H1 (cell line): ENCODE measurements at regions not wholly inside any gene's neighbourhood (a gene's known extent, or its start where the extent isn't known, plus 50 kb on each side); places are given as distances from the start of the nearest gene placed in this dataset.

Source experiments
- CTCF ChIA-PET: fragments of 300-600 bp; sonication (Branson Sonifier 250); formaldehyde crosslinking; loops from one replicate; lab custom pipeline; 2021; ENCODE audit not compliant: partially characterized antibody; lab: Charles Lee
- POLR2A ChIA-PET: fragments of 300-600 bp; sonication (Branson Sonifier 250); formaldehyde crosslinking; loops from one replicate; lab custom pipeline; 2021; ENCODE audit warnings: inconsistent platforms; ENCODE audit not compliant: partially characterized antibody; lab: Charles Lee
- DNase-seq, 2 experiments: peaks; one replicate each; pipeline versions ENCODE4 v3.0.0 to v3.0.0-alpha.2; 2010 to 2022; ENCODE audit warnings: low spot score in 2 of 2, low read depth in 1 of 2, mixed read lengths in 1 of 2
- FAIRE-seq: peaks from 2 replicates; lab custom pipeline; 2011; peaks lifted over from hg19 to GRCh38; lab: Jason Lieb, UNC
- H2AFZ ChIP-seq: 2 replicates; pipeline ENCODE4 v1.8.1; 2012; ENCODE audit warnings: low read length, inconsistent platforms
- H2AK5ac ChIP-seq: 2 replicates; pipeline ENCODE4 v1.6.1; 2013; ENCODE audit warnings: low read depth, low read length
- H2BK120ac ChIP-seq: replicated peaks from 2 replicates; pipeline ENCODE3; 2013; ENCODE audit warnings: low read depth, low read length, inconsistent platforms
- H2BK12ac ChIP-seq: 2 replicates; pipeline ENCODE4 v1.6.1; 2013; ENCODE audit warnings: low read depth, low read length
- H2BK15ac ChIP-seq: 2 replicates; pipeline ENCODE4 v1.6.1; 2013; ENCODE audit warnings: low read length
- H2BK20ac ChIP-seq: 2 replicates; pipeline ENCODE4 v1.6.1; 2013; ENCODE audit warnings: low read length
- H2BK5ac ChIP-seq: 2 replicates; pipeline ENCODE4 v1.6.1; 2013; ENCODE audit warnings: low read depth, low read length
- H3K14ac ChIP-seq: 2 replicates; pipeline ENCODE4 v1.6.1; 2013; ENCODE audit warnings: inconsistent platforms; ENCODE audit not compliant: insufficient read length
- H3K18ac ChIP-seq: 2 replicates; pipeline ENCODE4 v1.6.1; 2013; ENCODE audit warnings: low read length; ENCODE audit errors: extremely low read depth
- H3K23ac ChIP-seq: 2 replicates; pipeline ENCODE4 v1.6.1; 2013; ENCODE audit warnings: inconsistent platforms; ENCODE audit not compliant: insufficient read length
- H3K23me2 ChIP-seq: 2 replicates; pipeline ENCODE4 v1.6.1; 2013; ENCODE audit warnings: low read depth, low read length
- H3K27ac ChIP-seq: 2 replicates; pipeline ENCODE4 v1.6.1; 2011; ENCODE audit warnings: low read depth, low read length, inconsistent platforms
- H3K27me3 ChIP-seq, 4 experiments: replicated peaks in 1 of 4; 1 replicate in 1 of 4; 2 replicates in 3 of 4; pipeline versions ENCODE4 v1.6.1 to v1.8.1; 2011 to 2013; ENCODE audit warnings: low read length in 3 of 4, mild to moderate bottlenecking in 3 of 4, inconsistent platforms in 2 of 4, mixed read lengths in 2 of 4, moderate library complexity in 1 of 4; ENCODE audit not compliant: control insufficient read depth in 3 of 4, insufficient read depth in 3 of 4; ENCODE audit errors: extremely low read depth in 1 of 4
- H3K36me3 ChIP-seq, 4 experiments: 2 replicates each; pipeline versions ENCODE4 v1.6.1 to v1.8.1; 2011 to 2013; ENCODE audit warnings: mild to moderate bottlenecking in 4 of 4, low read length in 3 of 4, moderate library complexity in 2 of 4, control low read depth in 1 of 4, inconsistent platforms in 1 of 4; ENCODE audit not compliant: insufficient read depth in 4 of 4, control insufficient read depth in 2 of 4
- H3K4ac ChIP-seq: replicated peaks from 2 replicates; pipeline ENCODE3; 2013; ENCODE audit warnings: low read length, low read depth, mixed read lengths, inconsistent platforms; ENCODE audit not compliant: insufficient read length
- H3K4me1 ChIP-seq, 4 experiments: replicated peaks in 1 of 4; 1 replicate in 1 of 4; 2 replicates in 3 of 4; pipeline versions ENCODE4 v1.6.1 to v1.8.1; 2011 to 2013; ENCODE audit warnings: low read length in 3 of 4, inconsistent platforms in 2 of 4, mixed read lengths in 1 of 4; ENCODE audit not compliant: insufficient read depth in 4 of 4, control insufficient read depth in 3 of 4
- H3K4me2 ChIP-seq, 2 experiments: 2 replicates each; pipeline versions ENCODE4 v1.6.1 to v1.8.1; 2011 to 2013; ENCODE audit warnings: low read depth in 2 of 2, low read length in 2 of 2, control low read depth in 1 of 2, inconsistent platforms in 1 of 2, mild to moderate bottlenecking in 1 of 2; ENCODE audit not compliant: insufficient read depth in 1 of 2
- H3K4me3 ChIP-seq, 4 experiments: fragments of 200-600, 300-600 bp in 1 of 4; sonication (generic), shearing (Covaris generic), sonication (Bioruptor Twin) in 1 of 4; 2 replicates each; pipeline versions ENCODE4 v1.5.1 to v1.8.1; 2011 to 2016; ENCODE audit warnings: low read length in 4 of 4, low read depth in 3 of 4, control low read depth in 2 of 4, inconsistent platforms in 2 of 4, mild to moderate bottlenecking in 2 of 4, mixed read lengths in 1 of 4, moderate library complexity in 1 of 4; ENCODE audit not compliant: insufficient read depth in 2 of 4; ENCODE audit errors: extremely low read depth in 1 of 4
- H3K56ac ChIP-seq: replicated peaks from 2 replicates; pipeline ENCODE3; 2013; ENCODE audit warnings: low read depth, mild to moderate bottlenecking, mixed read lengths, low read length, inconsistent platforms; ENCODE audit not compliant: insufficient read length
- H3K79me1 ChIP-seq: 2 replicates; pipeline ENCODE4 v1.6.1; 2013; ENCODE audit warnings: low read depth, low read length, control low read depth
- H3K79me2 ChIP-seq, 2 experiments: 2 replicates each; pipeline versions ENCODE4 v1.6.1 to v1.8.1; 2012 to 2013; ENCODE audit warnings: low read length in 2 of 2, mild to moderate bottlenecking in 2 of 2, inconsistent platforms in 1 of 2; ENCODE audit not compliant: insufficient read depth in 2 of 2, control insufficient read depth in 1 of 2
- H3K9ac ChIP-seq, 4 experiments: replicated peaks in 1 of 4; 1 replicate in 1 of 4; 2 replicates in 3 of 4; pipeline versions ENCODE4 v1.6.1 to v1.8.1; 2011 to 2013; ENCODE audit warnings: low read depth in 3 of 4, low read length in 3 of 4, control low read depth in 2 of 4, mild to moderate bottlenecking in 2 of 4, moderate library complexity in 2 of 4, inconsistent platforms in 1 of 4; ENCODE audit errors: extremely low read depth in 1 of 4
- H3K9me3 ChIP-seq, 2 experiments: 2 replicates each; pipeline versions ENCODE4 v1.6.1 to v1.8.1; 2012 to 2013; ENCODE audit warnings: mild to moderate bottlenecking in 2 of 2, moderate library complexity in 2 of 2, control low read depth in 1 of 2, inconsistent platforms in 1 of 2, low read depth in 1 of 2, low read length in 1 of 2, mixed read lengths in 1 of 2; ENCODE audit not compliant: insufficient read depth in 2 of 2
- H4K20me1 ChIP-seq, 2 experiments: replicated peaks in 1 of 2; 2 replicates each; pipeline versions ENCODE3 to v1.8.1; 2011 to 2013; ENCODE audit warnings: inconsistent platforms in 2 of 2, low read length in 2 of 2, mild to moderate bottlenecking in 1 of 2; ENCODE audit not compliant: insufficient read depth in 2 of 2, control insufficient read depth in 1 of 2
- H4K5ac ChIP-seq: 2 replicates; pipeline ENCODE4 v1.6.1; 2013; ENCODE audit warnings: low read length, low read depth, mixed read lengths, inconsistent platforms; ENCODE audit not compliant: insufficient read length
- H4K8ac ChIP-seq: 2 replicates; pipeline ENCODE4 v1.8.0; 2013; ENCODE audit warnings: mild to moderate bottlenecking, moderate library complexity, low read length, inconsistent platforms; ENCODE audit not compliant: insufficient read depth; ENCODE audit errors: extremely low read depth
- H4K91ac ChIP-seq: replicated peaks from 2 replicates; pipeline ENCODE3; 2013; ENCODE audit warnings: low read length, mixed read lengths, inconsistent platforms; ENCODE audit not compliant: insufficient read length
- ATF3 ChIP-seq: IDR thresholded peaks from 2 replicates; pipeline ENCODE4 v1.6.1; 2011; ENCODE audit warnings: low read depth, mild to moderate bottlenecking, low read length; ENCODE audit not compliant: insufficient read depth
- CBX5 ChIP-seq: fragments of 300-800, 300-1000 bp; sonication (generic); IDR thresholded peaks from 2 replicates; pipeline ENCODE4 v1.7.1; 2016; ENCODE audit warnings: antibody characterized with exemption, low read length, low read depth
- CHD1 ChIP-seq: IDR thresholded peaks from 2 replicates; pipeline ENCODE4 v1.6.1; 2012; ENCODE audit warnings: low read depth, low read length, improper control_type of control experiment
- CHD2 ChIP-seq: IDR thresholded peaks from 2 replicates; pipeline ENCODE4 v1.6.1; 2012; ENCODE audit warnings: low read length, improper control_type of control experiment
- EGR1 ChIP-seq: IDR thresholded peaks from 2 replicates; pipeline ENCODE4 v1.6.1; 2011; ENCODE audit warnings: low read depth, low read length, borderline replicate concordance
- HDAC6 ChIP-seq: IDR thresholded peaks from one replicate; pipeline ENCODE4 v1.7.1; 2012; ENCODE audit warnings: low read depth, mild to moderate bottlenecking, inconsistent platforms, low read length, moderate library complexity
- KDM1A ChIP-seq: fragments of 200-600, 300-600 bp; sonication (generic); IDR thresholded peaks from 2 replicates; pipeline ENCODE4 v1.7.1; 2016; ENCODE audit warnings: mild to moderate bottlenecking, low read length, borderline replicate concordance
- KDM5A ChIP-seq: fragments of 200-600 bp; IDR thresholded peaks from 2 replicates; pipeline ENCODE4 v1.7.1; 2012; ENCODE audit warnings: mild to moderate bottlenecking, low read length, inconsistent platforms, mixed read lengths
- RNF2 ChIP-seq: fragments of 200-900, 300-1000 bp; sonication (generic); IDR thresholded peaks from 2 replicates; pipeline ENCODE4 v1.7.1; 2016; ENCODE audit warnings: borderline replicate concordance, low read depth, mild to moderate bottlenecking, antibody characterized with exemption, low read length; ENCODE audit not compliant: poor library complexity, severe bottlenecking; ENCODE audit errors: missing control alignments
- SP2 ChIP-seq: IDR thresholded peaks from 2 replicates; pipeline ENCODE4 v1.6.1; 2012; ENCODE audit warnings: mild to moderate bottlenecking, low read length, inconsistent platforms
- SP4 ChIP-seq: IDR thresholded peaks from 2 replicates; pipeline ENCODE4 v1.6.1; 2012; ENCODE audit warnings: low read length, inconsistent platforms
- TAF1 ChIP-seq: IDR thresholded peaks from 2 replicates; pipeline ENCODE4 v1.6.1; 2011; ENCODE audit warnings: mild to moderate bottlenecking, low read depth, low read length
- WGBS, 2 experiments: shearing (Covaris generic) in 1 of 2; methylation state at CpG; one replicate each; pipeline versions ENCODE4 v1.1.6 to v1.1.7; 2013 to 2015; ENCODE audit warnings: low lambda C conversion rate in 2 of 2, mixed read lengths in 2 of 2, inconsistent platforms in 1 of 2, low coverage in 1 of 2, missing lambda C conversion rate in 1 of 2; ENCODE audit not compliant: insufficient replicate concordance in 2 of 2, insufficient coverage in 1 of 2, insufficient read length in 1 of 2; ENCODE audit errors: extremely low coverage in 1 of 2, missing lambda C conversion rate in 1 of 2; 5-methylcytosine and 5-hydroxymethylcytosine counted together
- TF ChIP-seq, protein P1 (sequence below): IDR thresholded peaks from 2 replicates; pipeline ENCODE4 v1.6.1; 2012; ENCODE audit warnings: low read length, inconsistent platforms

- Histone ChIP-seq H2BK12ac (no peak overlapping the region), H3K23ac (no peak overlapping the region), H2BK5ac (no peak overlapping the region), H3K56ac (no peak overlapping the region), H3K9ac (no peak overlapping the region), H3K23me2 (no peaks in the 10 kb centered on the region), H3K36me3 (no peaks in the 10 kb centered on the region), H4K91ac (no peak overlapping the region), H3K27ac (no peak overlapping the region), H2BK15ac (no peak overlapping the region), H4K5ac (no peak overlapping the region), H3K79me1 (no peaks in the 10 kb centered on the region), H4K20me1 (no peaks in the 10 kb centered on the region), H2BK120ac (no peak overlapping the region), H3K79me2 (no peaks in the 10 kb centered on the region), H3K4me1 (no peaks in the 10 kb centered on the region), H3K4ac (no peak overlapping the region), H3K18ac (no peak overlapping the region), H2BK20ac (no peak overlapping the region), H3K27me3 (peaks cover 0 to 5% (median 0%) of the 10 kb centered on the region in 4 experiments; a peak in 2 of 7 replicates), H2AFZ (no peak overlapping the region), H3K9me3 (no peaks in the 10 kb centered on the region), H3K4me3 (no peak overlapping the region), H2AK5ac (no peak overlapping the region), H4K8ac (no peak overlapping the region), H3K14ac (no peak overlapping the region), H3K4me2 (no peak overlapping the region)
- ChIA-PET POLR2A (no interaction called here), CTCF (no interaction called here)
- 83% methylated on average over 3 of the region's 3 CpGs; no CpG with 5 or more reads in 1 of the 2 experiments for WGBS, 2 experiments
- FAIRE-seq (no peak), DNase-seq (no peak)
- TF ChIP-seq CBX5, result no peak
- TF ChIP-seq SP4, result no peak
- TF ChIP-seq CHD1, result no peak
- TF ChIP-seq CHD2, result no peak
- TF ChIP-seq SP2, result no peak
- TF ChIP-seq, protein P1, sequence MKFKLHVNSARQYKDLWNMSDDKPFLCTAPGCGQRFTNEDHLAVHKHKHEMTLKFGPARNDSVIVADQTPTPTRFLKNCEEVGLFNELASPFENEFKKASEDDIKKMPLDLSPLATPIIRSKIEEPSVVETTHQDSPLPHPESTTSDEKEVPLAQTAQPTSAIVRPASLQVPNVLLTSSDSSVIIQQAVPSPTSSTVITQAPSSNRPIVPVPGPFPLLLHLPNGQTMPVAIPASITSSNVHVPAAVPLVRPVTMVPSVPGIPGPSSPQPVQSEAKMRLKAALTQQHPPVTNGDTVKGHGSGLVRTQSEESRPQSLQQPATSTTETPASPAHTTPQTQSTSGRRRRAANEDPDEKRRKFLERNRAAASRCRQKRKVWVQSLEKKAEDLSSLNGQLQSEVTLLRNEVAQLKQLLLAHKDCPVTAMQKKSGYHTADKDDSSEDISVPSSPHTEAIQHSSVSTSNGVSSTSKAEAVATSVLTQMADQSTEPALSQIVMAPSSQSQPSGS, result no peak
- no peak for TF ChIP-seq TAF1
- no peak for TF ChIP-seq KDM1A
- no peak for TF ChIP-seq ATF3
- TF ChIP-seq EGR1, result no peak
- TF ChIP-seq HDAC6, result no peak
- no peak for TF ChIP-seq RNF2
- TF ChIP-seq KDM5A, result no peak
These were observed 335.0 kb downstream of the VPS13C start for GRCh38 chr15:61725251-61725650.
